T-cell (primary cell): ENCODE measurements at regions not wholly inside any gene's neighbourhood (a gene's known extent, or its start where the extent isn't known, plus 50 kb on each side); places are given as distances from the start of the nearest gene placed in this dataset.

Experiments
- ATAC-seq, 4 experiments: fragments of 200-7000 bp in 3 of 4; fragments of 150-1000 bp in 1 of 4; cut with Tn5 transposase; replicated peaks in 1 of 4; 1 replicate in 3 of 4; 2 replicates in 1 of 4; pipeline ENCODE4 v1.10.0; 2021; ENCODE audit warnings: moderate library complexity in 3 of 4, mild to moderate bottlenecking in 2 of 4, moderate number of reproducible peaks in 1 of 4
- CTCF ChIA-PET, 2 donors: fragments of 300-600 bp; sonication (Branson Sonifier 250); formaldehyde crosslinking; loops; one replicate each; lab custom pipeline; 2022; ENCODE audit warnings: antibody characterized with exemption in 2 of 2; lab: Charles Lee
- POLR2A ChIA-PET, 2 donors: fragments of 300-600 bp; sonication (Branson Sonifier 250); formaldehyde crosslinking; loops; one replicate each; lab custom pipeline; 2022; ENCODE audit warnings: antibody characterized with exemption in 2 of 2; lab: Charles Lee
- DNase-seq, 35 experiments: peaks; one replicate each; pipeline versions ENCODE4 v3.0.0 to v3.0.0-alpha.2; 2013 to 2023
- H3K27ac ChIP-seq: one replicate; pipeline ENCODE4 v1.5.1; 2013; ENCODE audit warnings: low read length
- H3K27me3 ChIP-seq, 2 experiments: replicated peaks in 1 of 2; 1 replicate in 1 of 2; 2 replicates in 1 of 2; pipeline versions ENCODE4 v1.6.1 to v1.7.0; 2013; ENCODE audit warnings: low read length in 1 of 2, mixed read lengths in 1 of 2; ENCODE audit not compliant: control insufficient read depth in 2 of 2, insufficient read depth in 2 of 2; ENCODE audit errors: extremely low read depth in 1 of 2
- H3K36me3 ChIP-seq, 2 donors: 1 replicate in 1 of 2; 2 replicates in 1 of 2; pipeline versions ENCODE4 v1.6.1 to v1.7.0; 2013; ENCODE audit warnings: low read length in 1 of 2; ENCODE audit not compliant: control insufficient read depth in 2 of 2, insufficient read depth in 1 of 2; ENCODE audit errors: extremely low read depth in 1 of 2
- H3K4me1 ChIP-seq, 2 experiments: 1 replicate in 1 of 2; 2 replicates in 1 of 2; pipeline versions ENCODE4 v1.6.1 to v1.7.0; 2013; ENCODE audit warnings: low read length in 2 of 2, mixed read lengths in 1 of 2; ENCODE audit not compliant: insufficient read depth in 2 of 2, control insufficient read depth in 1 of 2; ENCODE audit errors: extremely low read depth in 1 of 2
- H3K4me3 ChIP-seq, 2 donors: 1 replicate in 1 of 2; 2 replicates in 1 of 2; pipeline versions ENCODE4 v1.5.1 to v1.7.0; 2013; ENCODE audit warnings: mild to moderate bottlenecking in 2 of 2, low read length in 1 of 2, moderate library complexity in 1 of 2; ENCODE audit not compliant: control insufficient read depth in 1 of 2; ENCODE audit errors: extremely low read depth in 1 of 2
- H3K9me3 ChIP-seq: 2 replicates; pipeline ENCODE4 v1.7.0; 2013
- H3K27ac Mint-ChIP-seq, 2 donors: one replicate each; pipeline ENCODE4 v1.8.0; 2020 to 2021; ENCODE audit warnings: mild to moderate bottlenecking in 2 of 2, mixed read lengths in 2 of 2
- H3K27me3 Mint-ChIP-seq, 2 donors: one replicate each; pipeline ENCODE4 v1.8.0; 2021 to 2022; ENCODE audit warnings: mixed read lengths in 2 of 2
- H3K36me3 Mint-ChIP-seq: one replicate; pipeline ENCODE4 v1.8.0; 2021; ENCODE audit warnings: mixed read lengths
- H3K4me1 Mint-ChIP-seq, 3 donors: one replicate each; pipeline ENCODE4 v1.8.0; 2020 to 2022; ENCODE audit warnings: mixed read lengths in 3 of 3, mild to moderate bottlenecking in 1 of 3
- H3K4me3 Mint-ChIP-seq, 3 donors: one replicate each; pipeline ENCODE4 v1.8.0; 2020 to 2022; ENCODE audit warnings: mild to moderate bottlenecking in 3 of 3, mixed read lengths in 3 of 3, moderate library complexity in 3 of 3
- H3K9me3 Mint-ChIP-seq, 3 donors: one replicate each; pipeline ENCODE4 v1.8.0; 2020 to 2022; ENCODE audit warnings: mixed read lengths in 3 of 3
- WGBS: methylation state at CpG from one replicate; pipeline ENCODE4 v1.1.5; 2013; ENCODE audit warnings: missing lambda C conversion rate; ENCODE audit not compliant: insufficient coverage; 5-methylcytosine and 5-hydroxymethylcytosine counted together

DNA sequence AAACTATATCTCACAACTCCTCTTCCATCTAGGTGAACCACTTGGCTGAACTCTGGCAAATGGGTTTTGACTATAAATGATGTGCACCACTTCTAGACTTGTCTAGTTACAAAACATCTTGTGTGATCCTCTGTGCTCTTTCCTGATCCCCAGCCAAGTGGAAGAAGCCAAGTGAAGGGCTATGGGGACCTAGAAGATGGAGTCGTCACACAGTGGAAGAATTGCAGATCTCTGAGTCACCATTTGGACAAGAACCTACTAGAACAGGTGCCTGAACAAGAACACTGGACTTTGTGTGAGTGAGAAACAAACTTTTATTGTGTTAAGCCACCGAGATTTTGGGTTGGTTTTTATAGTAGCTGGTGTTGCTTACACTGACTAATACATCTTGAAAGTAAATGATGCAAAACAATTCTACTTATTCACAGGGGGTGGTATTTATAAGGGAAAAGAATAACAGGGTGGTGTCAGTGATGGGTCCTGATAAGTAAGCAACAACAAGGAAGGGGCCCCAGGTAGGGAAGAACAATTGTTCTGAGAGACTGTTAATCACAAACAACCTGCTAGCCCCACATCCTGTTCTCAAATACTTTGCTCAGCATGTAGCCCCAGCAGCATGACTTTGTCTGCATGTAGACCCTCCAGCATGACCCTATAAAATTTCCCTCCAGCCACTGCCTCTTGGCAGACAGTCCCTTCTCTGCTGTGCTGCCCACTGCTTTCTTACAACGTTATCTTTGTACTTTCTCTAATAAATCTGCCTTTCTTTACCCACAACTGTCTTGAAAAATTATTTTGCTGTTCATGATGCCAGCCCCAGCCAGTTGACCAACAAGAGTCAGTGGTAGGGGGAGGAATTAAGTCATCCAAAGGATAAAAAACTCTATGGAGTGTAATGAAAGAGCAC is 280.7 kb upstream of the PLET1 start:
- peaks cover 3 to 14% of the 10 kb centered on the region in 2 experiments for H3K4me1 ChIP-seq
- Mint-ChIP-seq H3K9me3 (no peaks in the 10 kb centered on the region), H3K4me1 (peaks cover 25 to 44% (median 26%) of the 10 kb centered on the region in 3 donors), H3K27ac (peak overlapping the region in 1 of 2 donors; percentile 36), H3K4me3 (peak overlapping the region in 1 of 3 donors; percentile 17), H3K27me3 (peaks cover 2 to 4% of the 10 kb centered on the region in 2 donors), H3K36me3 (no peaks in the 10 kb centered on the region)
- 67% methylated on average over 1 of the region's 3 CpGs for WGBS
- CTCF ChIA-PET = interaction anchor here in 1 of 2 donors (1.2 kb wide), 1 partner anchor 14 kb away, joined by 4 read pairs; no protein-coding TSS in a partner anchor
- no peaks in the 10 kb centered on the region for H3K9me3 ChIP-seq
- no peak for DNase-seq
- H3K27ac ChIP-seq = no peak overlapping the region
- peak in 3 of 4 experiments; percentile 29 to 69 (median 45) for ATAC-seq
- no peaks in the 10 kb centered on the region for H3K27me3 ChIP-seq
- POLR2A ChIA-PET = no interaction called here
- no peak overlapping the region for H3K4me3 ChIP-seq
- H3K36me3 ChIP-seq = no peaks in the 10 kb centered on the region

DNA sequence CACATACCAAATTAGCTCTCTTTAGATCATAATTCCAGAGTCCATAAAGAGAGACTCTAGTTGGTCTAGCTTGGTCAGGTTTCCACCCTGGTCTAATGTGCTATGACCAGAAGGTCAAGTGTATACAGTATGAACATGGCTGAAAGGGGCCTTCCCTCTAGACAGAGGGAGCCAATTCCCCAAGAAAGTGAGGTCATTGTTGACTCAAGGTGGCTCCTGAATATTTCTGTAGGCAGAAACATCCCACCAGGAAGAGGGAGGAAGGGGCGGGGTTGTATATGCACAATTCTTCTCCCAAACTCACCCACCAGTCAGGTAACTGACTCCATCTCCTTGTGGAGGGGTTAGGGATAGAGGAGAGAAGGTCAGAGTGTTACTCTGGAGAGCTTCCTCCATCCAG is 281.8 kb upstream of the PLET1 start:
- H3K9me3 Mint-ChIP-seq = no peaks in the 10 kb centered on the region
- CTCF ChIA-PET = interaction anchor here in 1 of 2 donors (1.2 kb wide), 1 partner anchor 13 kb away, joined by 4 read pairs; no protein-coding TSS in a partner anchor
- ATAC-seq (no peak), DNase-seq (no peak)
- H3K27ac ChIP-seq = no peak overlapping the region
- H3K36me3 ChIP-seq = no peaks in the 10 kb centered on the region
- H3K27ac Mint-ChIP-seq = no peak overlapping the region
- WGBS = no CpG with 5 or more reads among the region's 1 CpG
- no peaks in the 10 kb centered on the region for H3K27me3 ChIP-seq
- H3K4me1 ChIP-seq = peaks cover 3 to 14% of the 10 kb centered on the region in 2 experiments
- H3K27me3 Mint-ChIP-seq = no peaks in the 10 kb centered on the region
- no peaks in the 10 kb centered on the region for H3K36me3 Mint-ChIP-seq
- H3K9me3 ChIP-seq = no peaks in the 10 kb centered on the region
- POLR2A ChIA-PET = no interaction called here
- no peak overlapping the region for H3K4me3 ChIP-seq
- H3K4me1 Mint-ChIP-seq = peaks cover 25 to 44% (median 26%) of the 10 kb centered on the region in 3 donors
- H3K4me3 Mint-ChIP-seq = no peak overlapping the region

DNA sequence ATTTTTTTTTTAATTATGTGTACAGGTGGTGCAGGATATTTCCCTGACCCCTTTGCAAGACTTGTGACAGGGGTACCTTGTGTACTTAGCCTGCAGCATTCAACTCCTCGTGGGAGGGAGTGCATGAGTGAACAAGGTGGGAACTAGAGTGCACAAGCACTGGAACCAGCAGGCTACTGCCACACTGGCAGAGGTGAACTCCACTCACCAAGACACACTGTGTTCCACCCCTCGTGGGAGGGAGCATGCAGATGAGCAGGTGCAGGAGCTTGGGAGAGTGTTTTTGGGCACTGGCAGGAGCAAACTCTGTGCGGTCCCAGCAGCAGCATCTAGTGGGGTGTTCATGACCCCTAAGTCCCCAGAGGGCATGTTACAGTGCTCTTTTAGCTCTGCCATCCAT is 282.7 kb upstream of the PLET1 start:
- peaks cover 3 to 14% of the 10 kb centered on the region in 2 experiments for H3K4me1 ChIP-seq
- ChIA-PET CTCF (no interaction called here), POLR2A (no interaction called here)
- H3K4me3 Mint-ChIP-seq = no peak overlapping the region
- DNase-seq (no peak), ATAC-seq (no peak)
- H3K36me3 ChIP-seq = no peaks in the 10 kb centered on the region
- WGBS = 75% methylated on average over 2 of the region's 3 CpGs
- H3K27ac ChIP-seq = no peak overlapping the region
- no peaks in the 10 kb centered on the region for H3K36me3 Mint-ChIP-seq
- H3K27ac Mint-ChIP-seq = peak overlapping the region in 1 of 2 donors; percentile 32
- peaks cover 0 to 3% of the 10 kb centered on the region in 2 experiments for H3K27me3 ChIP-seq
- peaks cover 25 to 44% (median 26%) of the 10 kb centered on the region in 3 donors for H3K4me1 Mint-ChIP-seq
- H3K27me3 Mint-ChIP-seq = no peaks in the 10 kb centered on the region
- H3K4me3 ChIP-seq = no peak overlapping the region
- no peaks in the 10 kb centered on the region for H3K9me3 Mint-ChIP-seq
- no peaks in the 10 kb centered on the region for H3K9me3 ChIP-seq

DNA sequence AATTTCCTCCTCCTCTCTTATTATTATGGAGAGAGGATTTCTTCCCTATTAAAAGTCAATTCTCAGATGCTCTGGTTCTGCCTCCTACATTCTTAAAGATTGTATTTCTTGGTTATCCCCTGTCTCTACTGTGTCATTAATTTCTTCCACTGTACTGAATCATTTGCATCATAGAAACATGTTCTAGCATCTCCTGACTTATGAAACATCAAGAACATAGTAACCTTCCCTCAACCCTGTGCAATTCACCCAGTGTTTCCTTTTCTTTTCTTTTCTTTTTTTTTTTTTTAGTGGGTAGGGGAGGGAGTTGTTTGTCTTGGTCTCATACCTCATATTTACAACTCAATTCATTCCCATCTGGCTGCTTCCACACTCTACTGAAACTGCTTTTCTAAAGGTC is 288.0 kb upstream of the PLET1 start:
- Histone ChIP-seq H3K4me3 (no peak overlapping the region), H3K36me3 (no peaks in the 10 kb centered on the region), H3K4me1 (no peaks in the 10 kb centered on the region), H3K9me3 (no peaks in the 10 kb centered on the region), H3K27ac (no peak overlapping the region), H3K27me3 (peaks cover 5% of the 10 kb centered on the region in 2 experiments)
- ATAC-seq = no peak
- POLR2A ChIA-PET = no interaction called here
- Mint-ChIP-seq H3K4me1 (peaks cover 0 to 5% (median 0%) of the 10 kb centered on the region in 3 donors), H3K4me3 (no peak overlapping the region), H3K27me3 (peaks cover 0 to 7% of the 10 kb centered on the region in 2 donors), H3K9me3 (no peaks in the 10 kb centered on the region), H3K27ac (no peak overlapping the region), H3K36me3 (no peaks in the 10 kb centered on the region)
- CTCF ChIA-PET = interaction anchor here in 1 of 2 donors (1.3 kb wide), 1 partner anchor 12 kb away, joined by 3 read pairs; no protein-coding TSS in a partner anchor
- DNase-seq = no peak

DNA sequence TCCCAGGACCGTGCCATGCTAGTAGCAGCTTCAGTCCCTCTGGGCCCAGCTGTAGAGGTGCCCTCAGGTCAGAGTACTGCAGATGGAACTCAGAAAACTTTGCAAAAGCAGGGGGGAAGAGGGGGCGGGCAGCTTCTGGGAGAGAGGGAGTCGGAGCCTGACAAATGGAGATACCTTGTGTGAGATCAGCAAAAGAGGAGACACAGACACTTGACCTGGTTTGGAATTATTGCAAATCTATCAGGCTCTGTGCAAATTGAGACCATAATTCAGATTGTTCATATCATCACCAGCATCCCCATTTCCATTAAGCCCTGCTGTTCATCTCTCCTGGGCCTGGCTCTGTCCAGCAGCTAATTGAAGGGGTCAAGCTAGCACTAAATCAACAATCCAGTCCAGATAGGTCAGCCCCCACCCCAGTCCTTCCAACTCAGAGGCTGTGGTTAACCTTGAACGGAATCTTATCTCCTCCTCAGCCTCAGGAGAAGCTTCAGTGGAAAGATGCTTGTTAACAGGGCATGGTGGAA is 292.6 kb upstream of the PLET1 start:
- peaks cover 0 to 4% of the 10 kb centered on the region in 2 experiments for H3K4me1 ChIP-seq
- H3K36me3 ChIP-seq = no peaks in the 10 kb centered on the region
- no peaks in the 10 kb centered on the region for H3K9me3 Mint-ChIP-seq
- peaks cover 2 to 10% of the 10 kb centered on the region in 2 experiments for H3K27me3 ChIP-seq
- no peaks in the 10 kb centered on the region for H3K9me3 ChIP-seq
- ATAC-seq (no peak), DNase-seq (no peak)
- H3K27me3 Mint-ChIP-seq = peaks cover 0 to 7% of the 10 kb centered on the region in 2 donors
- no peak overlapping the region for H3K4me3 ChIP-seq
- peaks cover 2 to 6% (median 2%) of the 10 kb centered on the region in 3 donors for H3K4me1 Mint-ChIP-seq
- H3K27ac ChIP-seq = no peak overlapping the region
- POLR2A ChIA-PET = no interaction called here
- WGBS = 85% methylated on average over 3 of the region's 4 CpGs
- no peak overlapping the region for H3K4me3 Mint-ChIP-seq
- CTCF ChIA-PET = interaction anchor here in 1 of 2 donors (0.7 to 2.9 kb wide), 2 partner anchors 264 to 272 kb away, joined by 8 to 14 read pairs; no protein-coding TSS in a partner anchor
- H3K27ac Mint-ChIP-seq = no peak overlapping the region
- no peaks in the 10 kb centered on the region for H3K36me3 Mint-ChIP-seq

DNA sequence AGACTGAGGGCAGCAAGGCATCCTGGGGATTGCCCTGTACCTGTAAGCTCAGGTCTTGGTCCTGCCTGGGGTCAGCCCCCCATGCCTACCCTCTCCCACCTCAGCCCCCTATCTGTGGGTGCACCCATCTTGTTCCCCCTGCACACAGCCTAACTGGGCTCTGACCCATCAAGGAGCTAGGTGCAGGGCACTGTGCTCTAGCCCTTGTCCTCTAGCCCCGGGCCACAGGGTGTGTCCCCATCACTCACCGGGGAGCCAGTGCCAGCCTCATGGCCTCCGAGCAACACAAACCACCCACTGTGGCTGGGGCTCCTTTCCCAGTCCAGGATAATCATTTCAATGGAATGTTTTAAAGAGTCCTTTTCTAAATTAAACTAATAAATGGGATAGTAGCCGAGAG is 293.9 kb upstream of the PLET1 start:
- Mint-ChIP-seq H3K27me3 (peaks cover 0 to 7% of the 10 kb centered on the region in 2 donors), H3K4me3 (no peak overlapping the region), H3K27ac (no peak overlapping the region), H3K36me3 (no peaks in the 10 kb centered on the region), H3K9me3 (no peaks in the 10 kb centered on the region), H3K4me1 (peaks cover 2 to 6% (median 2%) of the 10 kb centered on the region in 3 donors)
- Histone ChIP-seq H3K36me3 (no peaks in the 10 kb centered on the region), H3K27me3 (peaks cover 0 to 10% of the 10 kb centered on the region in 2 experiments), H3K9me3 (no peaks in the 10 kb centered on the region), H3K27ac (no peak overlapping the region), H3K4me1 (peaks cover 0 to 4% of the 10 kb centered on the region in 2 experiments), H3K4me3 (no peak overlapping the region)
- WGBS = 80% methylated on average over 1 of the region's 4 CpGs
- POLR2A ChIA-PET = no interaction called here
- ATAC-seq (peak in 1 of 4 experiments; percentile 16), DNase-seq (no peak)
- CTCF ChIA-PET = interaction anchor here (0.7 to 2.9 kb wide), 8 partner anchors 12 to 335 kb away, joined by 3 to 14 read pairs (median 7); no protein-coding TSS in a partner anchor
